ENCODE measurements at regions not wholly inside any gene's neighbourhood (a gene's known extent, or its start where the extent isn't known, plus 50 kb on each side); places are given as distances from the start of the nearest gene placed in this dataset.

DNA sequence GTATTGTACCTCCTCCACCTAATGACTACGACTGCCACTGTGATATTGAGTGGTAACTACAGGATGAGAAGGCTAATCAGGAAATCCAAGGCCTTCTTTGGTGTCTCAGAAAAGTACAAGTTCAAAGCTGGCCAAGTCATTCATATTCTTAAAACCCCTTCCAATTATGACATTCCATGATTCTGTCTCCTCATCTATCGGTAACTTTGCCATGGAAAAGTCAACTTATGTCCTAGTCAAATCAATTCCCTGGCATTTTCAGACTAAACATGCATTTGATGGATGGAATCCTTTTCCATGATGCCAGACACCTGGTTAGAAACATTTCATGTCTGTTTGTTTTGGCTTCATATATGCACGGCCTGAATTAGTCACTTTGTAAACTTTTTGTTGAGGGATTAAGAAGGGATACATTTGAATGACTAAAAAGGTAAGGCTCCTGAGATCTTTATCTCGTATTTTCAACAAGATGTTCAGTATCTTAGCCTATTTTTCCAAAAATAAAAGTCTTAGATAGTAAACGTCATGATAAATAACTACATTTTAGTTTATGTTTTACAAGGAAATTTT lies 186.5 kb downstream of the NHLRC3 start:
- TF ChIP-seq, protein P1, sequence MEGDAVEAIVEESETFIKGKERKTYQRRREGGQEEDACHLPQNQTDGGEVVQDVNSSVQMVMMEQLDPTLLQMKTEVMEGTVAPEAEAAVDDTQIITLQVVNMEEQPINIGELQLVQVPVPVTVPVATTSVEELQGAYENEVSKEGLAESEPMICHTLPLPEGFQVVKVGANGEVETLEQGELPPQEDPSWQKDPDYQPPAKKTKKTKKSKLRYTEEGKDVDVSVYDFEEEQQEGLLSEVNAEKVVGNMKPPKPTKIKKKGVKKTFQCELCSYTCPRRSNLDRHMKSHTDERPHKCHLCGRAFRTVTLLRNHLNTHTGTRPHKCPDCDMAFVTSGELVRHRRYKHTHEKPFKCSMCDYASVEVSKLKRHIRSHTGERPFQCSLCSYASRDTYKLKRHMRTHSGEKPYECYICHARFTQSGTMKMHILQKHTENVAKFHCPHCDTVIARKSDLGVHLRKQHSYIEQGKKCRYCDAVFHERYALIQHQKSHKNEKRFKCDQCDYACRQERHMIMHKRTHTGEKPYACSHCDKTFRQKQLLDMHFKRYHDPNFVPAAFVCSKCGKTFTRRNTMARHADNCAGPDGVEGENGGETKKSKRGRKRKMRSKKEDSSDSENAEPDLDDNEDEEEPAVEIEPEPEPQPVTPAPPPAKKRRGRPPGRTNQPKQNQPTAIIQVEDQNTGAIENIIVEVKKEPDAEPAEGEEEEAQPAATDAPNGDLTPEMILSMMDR (IDR thresholded peaks at IDR 0.05), result no peak
- no peak for TF ChIP-seq POLR2A (IDR thresholded peaks at IDR 0.05)

All from Peyer's patch (tissue), 4 donors.